H1 (cell line): ENCODE measurements at regions not wholly inside any gene's neighbourhood (a gene's known extent, or its start where the extent isn't known, plus 50 kb on each side); places are given as distances from the start of the nearest gene placed in this dataset.

Experiments
- CTCF ChIA-PET: fragments of 300-600 bp; sonication (Branson Sonifier 250); formaldehyde crosslinking; loops from one replicate; lab custom pipeline; 2021; ENCODE audit not compliant: partially characterized antibody; lab: Charles Lee
- POLR2A ChIA-PET: fragments of 300-600 bp; sonication (Branson Sonifier 250); formaldehyde crosslinking; loops from one replicate; lab custom pipeline; 2021; ENCODE audit warnings: inconsistent platforms; ENCODE audit not compliant: partially characterized antibody; lab: Charles Lee
- DNase-seq, 2 experiments: peaks; one replicate each; pipeline versions ENCODE4 v3.0.0 to v3.0.0-alpha.2; 2010 to 2022; ENCODE audit warnings: low spot score in 2 of 2, low read depth in 1 of 2, mixed read lengths in 1 of 2
- FAIRE-seq: peaks from 2 replicates; lab custom pipeline; 2011; peaks lifted over from hg19 to GRCh38; lab: Jason Lieb, UNC
- H2AFZ ChIP-seq: 2 replicates; pipeline ENCODE4 v1.8.1; 2012; ENCODE audit warnings: low read length, inconsistent platforms
- H2AK5ac ChIP-seq: 2 replicates; pipeline ENCODE4 v1.6.1; 2013; ENCODE audit warnings: low read depth, low read length
- H2BK120ac ChIP-seq: replicated peaks from 2 replicates; pipeline ENCODE3; 2013; ENCODE audit warnings: low read depth, low read length, inconsistent platforms
- H2BK12ac ChIP-seq: 2 replicates; pipeline ENCODE4 v1.6.1; 2013; ENCODE audit warnings: low read depth, low read length
- H2BK15ac ChIP-seq: 2 replicates; pipeline ENCODE4 v1.6.1; 2013; ENCODE audit warnings: low read length
- H2BK20ac ChIP-seq: 2 replicates; pipeline ENCODE4 v1.6.1; 2013; ENCODE audit warnings: low read length
- H2BK5ac ChIP-seq: 2 replicates; pipeline ENCODE4 v1.6.1; 2013; ENCODE audit warnings: low read depth, low read length
- H3K14ac ChIP-seq: 2 replicates; pipeline ENCODE4 v1.6.1; 2013; ENCODE audit warnings: inconsistent platforms; ENCODE audit not compliant: insufficient read length
- H3K18ac ChIP-seq: 2 replicates; pipeline ENCODE4 v1.6.1; 2013; ENCODE audit warnings: low read length; ENCODE audit errors: extremely low read depth
- H3K23ac ChIP-seq: 2 replicates; pipeline ENCODE4 v1.6.1; 2013; ENCODE audit warnings: inconsistent platforms; ENCODE audit not compliant: insufficient read length
- H3K23me2 ChIP-seq: 2 replicates; pipeline ENCODE4 v1.6.1; 2013; ENCODE audit warnings: low read depth, low read length
- H3K27ac ChIP-seq: 2 replicates; pipeline ENCODE4 v1.6.1; 2011; ENCODE audit warnings: low read depth, low read length, inconsistent platforms
- H3K27me3 ChIP-seq, 4 experiments: replicated peaks in 1 of 4; 1 replicate in 1 of 4; 2 replicates in 3 of 4; pipeline versions ENCODE4 v1.6.1 to v1.8.1; 2011 to 2013; ENCODE audit warnings: low read length in 3 of 4, mild to moderate bottlenecking in 3 of 4, inconsistent platforms in 2 of 4, mixed read lengths in 2 of 4, moderate library complexity in 1 of 4; ENCODE audit not compliant: control insufficient read depth in 3 of 4, insufficient read depth in 3 of 4; ENCODE audit errors: extremely low read depth in 1 of 4
- H3K36me3 ChIP-seq, 4 experiments: 2 replicates each; pipeline versions ENCODE4 v1.6.1 to v1.8.1; 2011 to 2013; ENCODE audit warnings: mild to moderate bottlenecking in 4 of 4, low read length in 3 of 4, moderate library complexity in 2 of 4, control low read depth in 1 of 4, inconsistent platforms in 1 of 4; ENCODE audit not compliant: insufficient read depth in 4 of 4, control insufficient read depth in 2 of 4
- H3K4ac ChIP-seq: replicated peaks from 2 replicates; pipeline ENCODE3; 2013; ENCODE audit warnings: low read length, low read depth, mixed read lengths, inconsistent platforms; ENCODE audit not compliant: insufficient read length
- H3K4me1 ChIP-seq, 4 experiments: replicated peaks in 1 of 4; 1 replicate in 1 of 4; 2 replicates in 3 of 4; pipeline versions ENCODE4 v1.6.1 to v1.8.1; 2011 to 2013; ENCODE audit warnings: low read length in 3 of 4, inconsistent platforms in 2 of 4, mixed read lengths in 1 of 4; ENCODE audit not compliant: insufficient read depth in 4 of 4, control insufficient read depth in 3 of 4
- H3K4me2 ChIP-seq, 2 experiments: 2 replicates each; pipeline versions ENCODE4 v1.6.1 to v1.8.1; 2011 to 2013; ENCODE audit warnings: low read depth in 2 of 2, low read length in 2 of 2, control low read depth in 1 of 2, inconsistent platforms in 1 of 2, mild to moderate bottlenecking in 1 of 2; ENCODE audit not compliant: insufficient read depth in 1 of 2
- H3K4me3 ChIP-seq, 4 experiments: fragments of 200-600, 300-600 bp in 1 of 4; sonication (generic), shearing (Covaris generic), sonication (Bioruptor Twin) in 1 of 4; 2 replicates each; pipeline versions ENCODE4 v1.5.1 to v1.8.1; 2011 to 2016; ENCODE audit warnings: low read length in 4 of 4, low read depth in 3 of 4, control low read depth in 2 of 4, inconsistent platforms in 2 of 4, mild to moderate bottlenecking in 2 of 4, mixed read lengths in 1 of 4, moderate library complexity in 1 of 4; ENCODE audit not compliant: insufficient read depth in 2 of 4; ENCODE audit errors: extremely low read depth in 1 of 4
- H3K56ac ChIP-seq: replicated peaks from 2 replicates; pipeline ENCODE3; 2013; ENCODE audit warnings: low read depth, mild to moderate bottlenecking, mixed read lengths, low read length, inconsistent platforms; ENCODE audit not compliant: insufficient read length
- H3K79me1 ChIP-seq: 2 replicates; pipeline ENCODE4 v1.6.1; 2013; ENCODE audit warnings: low read depth, low read length, control low read depth
- H3K79me2 ChIP-seq, 2 experiments: 2 replicates each; pipeline versions ENCODE4 v1.6.1 to v1.8.1; 2012 to 2013; ENCODE audit warnings: low read length in 2 of 2, mild to moderate bottlenecking in 2 of 2, inconsistent platforms in 1 of 2; ENCODE audit not compliant: insufficient read depth in 2 of 2, control insufficient read depth in 1 of 2
- H3K9ac ChIP-seq, 4 experiments: replicated peaks in 1 of 4; 1 replicate in 1 of 4; 2 replicates in 3 of 4; pipeline versions ENCODE4 v1.6.1 to v1.8.1; 2011 to 2013; ENCODE audit warnings: low read depth in 3 of 4, low read length in 3 of 4, control low read depth in 2 of 4, mild to moderate bottlenecking in 2 of 4, moderate library complexity in 2 of 4, inconsistent platforms in 1 of 4; ENCODE audit errors: extremely low read depth in 1 of 4
- H3K9me3 ChIP-seq, 2 experiments: 2 replicates each; pipeline versions ENCODE4 v1.6.1 to v1.8.1; 2012 to 2013; ENCODE audit warnings: mild to moderate bottlenecking in 2 of 2, moderate library complexity in 2 of 2, control low read depth in 1 of 2, inconsistent platforms in 1 of 2, low read depth in 1 of 2, low read length in 1 of 2, mixed read lengths in 1 of 2; ENCODE audit not compliant: insufficient read depth in 2 of 2
- H4K20me1 ChIP-seq, 2 experiments: replicated peaks in 1 of 2; 2 replicates each; pipeline versions ENCODE3 to v1.8.1; 2011 to 2013; ENCODE audit warnings: inconsistent platforms in 2 of 2, low read length in 2 of 2, mild to moderate bottlenecking in 1 of 2; ENCODE audit not compliant: insufficient read depth in 2 of 2, control insufficient read depth in 1 of 2
- H4K5ac ChIP-seq: 2 replicates; pipeline ENCODE4 v1.6.1; 2013; ENCODE audit warnings: low read length, low read depth, mixed read lengths, inconsistent platforms; ENCODE audit not compliant: insufficient read length
- H4K8ac ChIP-seq: 2 replicates; pipeline ENCODE4 v1.8.0; 2013; ENCODE audit warnings: mild to moderate bottlenecking, moderate library complexity, low read length, inconsistent platforms; ENCODE audit not compliant: insufficient read depth; ENCODE audit errors: extremely low read depth
- H4K91ac ChIP-seq: replicated peaks from 2 replicates; pipeline ENCODE3; 2013; ENCODE audit warnings: low read length, mixed read lengths, inconsistent platforms; ENCODE audit not compliant: insufficient read length
- CHD1 ChIP-seq: IDR thresholded peaks from 2 replicates; pipeline ENCODE4 v1.6.1; 2012; ENCODE audit warnings: low read depth, low read length, improper control_type of control experiment
- EZH2 ChIP-seq: fragments of 200-600 bp; sonication (generic); IDR thresholded peaks from 2 replicates; pipeline ENCODE4 v1.7.1; 2012; ENCODE audit warnings: low read depth, mild to moderate bottlenecking, moderate library complexity, low read length, inconsistent platforms; ENCODE audit not compliant: severe bottlenecking
- MAX ChIP-seq: IDR thresholded peaks from 2 replicates; pipeline ENCODE4 v1.6.1; 2012; ENCODE audit warnings: inconsistent platforms
- RNF2 ChIP-seq: fragments of 200-900, 300-1000 bp; sonication (generic); IDR thresholded peaks from 2 replicates; pipeline ENCODE4 v1.7.1; 2016; ENCODE audit warnings: borderline replicate concordance, low read depth, mild to moderate bottlenecking, antibody characterized with exemption, low read length; ENCODE audit not compliant: poor library complexity, severe bottlenecking; ENCODE audit errors: missing control alignments
- SRF ChIP-seq: IDR thresholded peaks from 2 replicates; pipeline ENCODE4 v1.6.1; 2011; ENCODE audit warnings: mild to moderate bottlenecking, low read depth, low read length, moderate library complexity
- WGBS, 2 experiments: shearing (Covaris generic) in 1 of 2; methylation state at CpG; one replicate each; pipeline versions ENCODE4 v1.1.6 to v1.1.7; 2013 to 2015; ENCODE audit warnings: low lambda C conversion rate in 2 of 2, mixed read lengths in 2 of 2, inconsistent platforms in 1 of 2, low coverage in 1 of 2, missing lambda C conversion rate in 1 of 2; ENCODE audit not compliant: insufficient replicate concordance in 2 of 2, insufficient coverage in 1 of 2, insufficient read length in 1 of 2; ENCODE audit errors: extremely low coverage in 1 of 2, missing lambda C conversion rate in 1 of 2; 5-methylcytosine and 5-hydroxymethylcytosine counted together

GRCh38 chr2:149858901-149859634 is 271.5 kb upstream of the MMADHC start:
- H2BK120ac ChIP-seq: no peak overlapping the region
- no peaks in the 10 kb centered on the region for H3K27me3 ChIP-seq
- WGBS, 2 experiments: 77% methylated on average over 6 of the region's 6 CpGs; no CpG with 5 or more reads in 1 of the 2 experiments
- H3K27ac ChIP-seq: no peak overlapping the region
- H4K5ac ChIP-seq: no peak overlapping the region
- H3K79me1 ChIP-seq: no peaks in the 10 kb centered on the region
- H2AK5ac ChIP-seq: no peak overlapping the region
- DNase-seq (no peak), FAIRE-seq (no peak)
- H4K91ac ChIP-seq: no peak overlapping the region
- H3K4me3 ChIP-seq: no peak overlapping the region
- H3K56ac ChIP-seq: no peak overlapping the region
- no peak overlapping the region for H3K4me2 ChIP-seq
- H4K20me1 ChIP-seq: no peaks in the 10 kb centered on the region
- CTCF ChIA-PET: interaction anchor here (0.6 kb wide), 1 partner anchor 214 kb away, joined by 3 read pairs; no protein-coding TSS in a partner anchor
- H2AFZ ChIP-seq: peak overlapping the region; percentile 30; the same call in 1 of the 2 replicates
- no peak overlapping the region for H2BK20ac ChIP-seq
- TF ChIP-seq MAX (no peak), SRF (0 out of 2 replicates have a peak, but pooled peaks have one; percentile 16), RNF2 (no peak), CHD1 (no peak), EZH2 (no peak)
- TF ChIP-seq, all 59 proteins: peak for 1
- Histone ChIP-seq H3K4ac (no peak overlapping the region), H3K36me3 (no peaks in the 10 kb centered on the region), H3K14ac (no peak overlapping the region), H3K23ac (no peak overlapping the region), H3K23me2 (no peaks in the 10 kb centered on the region), H3K9me3 (no peaks in the 10 kb centered on the region), H2BK12ac (no peak overlapping the region), H2BK15ac (no peak overlapping the region), H3K79me2 (no peaks in the 10 kb centered on the region), H3K18ac (no peak overlapping the region), H3K9ac (no peak overlapping the region), H2BK5ac (no peak overlapping the region), H4K8ac (no peak overlapping the region), H3K4me1 (no peaks in the 10 kb centered on the region)
- POLR2A ChIA-PET: no interaction called here
